Muscle layer of colon (tissue), 2 donors: ENCODE measurements at regions not wholly inside any gene's neighbourhood (a gene's known extent, or its start where the extent isn't known, plus 50 kb on each side); places are given as distances from the start of the nearest gene placed in this dataset.
"Not testable (repeated sequence)": the region's sequence is repeated elsewhere in the genome, so short reads cannot be mapped to it uniquely, and the experiment has no call there.

Experiments
- H3K27ac ChIP-seq: one replicate; pipeline ENCODE4 v1.7.0; 2013; ENCODE audit warnings: low read depth, mild to moderate bottlenecking, low read length, moderate library complexity
- H3K27me3 ChIP-seq, 2 donors: one replicate each; pipeline ENCODE4 v1.7.0; 2013; ENCODE audit warnings: low read length in 2 of 2, mild to moderate bottlenecking in 2 of 2; ENCODE audit not compliant: insufficient read depth in 2 of 2, control insufficient read depth in 1 of 2
- H3K36me3 ChIP-seq: one replicate; pipeline ENCODE4 v1.7.0; 2013; ENCODE audit warnings: mild to moderate bottlenecking, low read length; ENCODE audit not compliant: insufficient read depth
- H3K4me1 ChIP-seq: one replicate; pipeline ENCODE4 v1.7.0; 2013; ENCODE audit warnings: mild to moderate bottlenecking, low read length; ENCODE audit not compliant: insufficient read depth
- H3K4me3 ChIP-seq, 2 donors: one replicate each; pipeline ENCODE4 v1.7.0; 2013; ENCODE audit warnings: low read length in 2 of 2, low read depth in 1 of 2, mild to moderate bottlenecking in 1 of 2, moderate library complexity in 1 of 2
- H3K9ac ChIP-seq: one replicate; pipeline ENCODE4 v1.7.0; 2013; ENCODE audit warnings: low read length
- H3K9me3 ChIP-seq: one replicate; pipeline ENCODE4 v1.7.0; 2013; ENCODE audit warnings: mild to moderate bottlenecking, low read length
- donor health status: abdominal sarcoma.
- donor health status: Adenocarcinoma of cecum.

DNA sequence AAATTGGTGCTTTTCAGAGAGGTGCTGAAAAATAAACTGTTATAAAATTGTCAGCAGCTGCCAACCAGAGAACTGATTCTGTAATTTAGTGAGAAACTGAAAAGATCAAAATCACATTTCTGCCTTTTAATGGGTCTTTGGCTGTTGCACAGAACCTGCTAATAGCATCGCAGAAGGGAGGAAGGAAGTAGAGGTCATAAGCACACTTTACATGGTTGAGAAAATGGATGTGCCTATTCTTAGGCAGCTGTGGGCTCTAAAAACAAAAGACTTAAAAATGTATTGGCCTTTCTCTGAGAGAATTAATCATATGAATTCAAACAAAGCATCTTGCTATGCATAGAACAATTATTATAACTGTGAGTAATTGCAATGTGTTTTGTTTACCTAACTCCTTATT lies 1186.9 kb downstream of the DSC3 start:
- Histone ChIP-seq H3K27me3 (no peaks in the 10 kb centered on the region), H3K9ac (no peak overlapping the region), H3K4me1 (no peaks in the 10 kb centered on the region), H3K9me3 (no peaks in the 10 kb centered on the region), H3K36me3 (no peaks in the 10 kb centered on the region), H3K4me3 (no peak overlapping the region), H3K27ac (no peak overlapping the region)

- Histone ChIP-seq H3K4me1 (no peaks in the 10 kb centered on the region), H3K9ac (no peak overlapping the region), H3K27me3 (no peaks in the 10 kb centered on the region), H3K36me3 (no peaks in the 10 kb centered on the region), H3K4me3 (no peak overlapping the region), H3K9me3 (no peaks in the 10 kb centered on the region), H3K27ac (no peak overlapping the region)
Measured at GRCh38 chr18:29853126-29853525, 1189.4 kb downstream of the DSC3 start.

- no peaks in the 10 kb centered on the region for H3K27me3 ChIP-seq
- H3K36me3 ChIP-seq: no peaks in the 10 kb centered on the region
- no peaks in the 10 kb centered on the region for H3K9me3 ChIP-seq
- no peak overlapping the region for H3K4me3 ChIP-seq
- H3K4me1 ChIP-seq: no peaks in the 10 kb centered on the region
- H3K27ac ChIP-seq: no peak overlapping the region
- no peak overlapping the region for H3K9ac ChIP-seq
Measured at GRCh38 chr18:29849144-29849543, 1193.4 kb downstream of the DSC3 start.

DNA sequence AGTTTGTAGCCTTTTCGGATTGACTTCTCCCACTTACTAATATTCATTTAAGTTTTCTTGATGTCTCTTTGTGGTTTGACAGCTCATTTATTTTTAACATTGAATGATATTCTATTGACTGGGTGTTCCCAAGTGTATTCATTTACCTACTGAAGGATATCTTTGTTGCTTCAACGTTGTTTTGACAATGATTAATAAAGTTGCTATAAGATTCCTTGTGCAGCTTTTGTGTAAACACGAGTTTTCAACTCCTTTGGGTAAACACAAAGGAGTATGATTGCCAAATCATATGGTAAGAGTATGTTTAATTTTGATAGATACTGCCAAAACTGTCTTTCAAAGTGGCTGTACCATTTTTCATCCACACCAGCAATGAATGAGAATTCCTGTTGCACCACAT lies 1200.9 kb downstream of the DSC3 start:
- Histone ChIP-seq H3K9me3 (no peaks in the 10 kb centered on the region), H3K36me3 (no peaks in the 10 kb centered on the region), H3K27me3 (no peaks in the 10 kb centered on the region), H3K27ac (no peak overlapping the region), H3K4me3 (no peak overlapping the region), H3K4me1 (no peaks in the 10 kb centered on the region), H3K9ac (no peak overlapping the region)

DNA sequence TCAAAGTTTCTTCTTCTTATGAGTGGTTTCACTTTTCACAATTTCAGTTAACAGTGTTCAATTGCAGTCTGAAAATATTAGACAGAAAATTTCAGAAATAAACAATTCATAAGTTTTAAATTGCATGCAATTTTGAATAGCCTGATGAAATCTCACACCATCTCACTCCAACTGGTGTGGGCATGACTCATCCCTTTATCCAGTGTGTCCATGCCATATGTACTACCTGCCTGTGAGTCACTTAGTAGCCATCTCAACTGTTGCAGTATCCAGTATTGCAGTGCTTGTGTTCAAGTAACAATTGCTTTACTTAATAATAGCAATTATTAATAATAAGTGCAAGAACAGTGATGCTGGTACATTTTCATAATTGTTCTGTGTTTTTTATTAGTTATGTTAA lies 1202.5 kb downstream of the DSC3 start:
- H3K9me3 ChIP-seq: no peaks in the 10 kb centered on the region
- H3K27me3 ChIP-seq: no peaks in the 10 kb centered on the region
- H3K36me3 ChIP-seq: no peaks in the 10 kb centered on the region
- H3K4me1 ChIP-seq: no peaks in the 10 kb centered on the region
- H3K4me3 ChIP-seq: no peak overlapping the region
- H3K9ac ChIP-seq: no peak overlapping the region
- H3K27ac ChIP-seq: no peak overlapping the region

DNA sequence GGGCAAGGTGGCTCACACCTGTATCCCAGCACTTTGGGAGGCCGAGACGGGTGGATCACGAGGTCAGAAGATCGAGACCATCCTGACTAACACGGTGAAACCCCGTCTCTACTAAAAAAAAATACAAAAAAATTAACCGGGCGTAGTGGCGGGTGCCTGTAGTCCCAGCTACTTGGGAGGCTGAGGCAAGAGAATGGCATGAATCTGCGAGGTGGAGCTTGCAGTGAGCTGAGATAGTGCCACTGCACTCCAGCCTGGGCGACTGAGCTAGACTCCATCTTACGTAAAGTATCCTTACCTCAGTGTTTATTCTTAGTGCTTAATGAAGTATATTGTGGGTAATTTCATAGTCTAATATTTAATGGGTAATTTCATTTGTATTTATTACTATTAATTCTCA lies 1203.6 kb downstream of the DSC3 start:
- not testable (repeated sequence) for H3K36me3 ChIP-seq, H3K4me3 ChIP-seq, H3K27me3 ChIP-seq, H3K4me1 ChIP-seq, H3K9ac ChIP-seq, H3K9me3 ChIP-seq, H3K27ac ChIP-seq

- H3K36me3 ChIP-seq: no peaks in the 10 kb centered on the region
- H3K27ac ChIP-seq: no peak overlapping the region
- H3K4me3 ChIP-seq: no peak overlapping the region
- H3K4me1 ChIP-seq: no peaks in the 10 kb centered on the region
- no peaks in the 10 kb centered on the region for H3K27me3 ChIP-seq
- H3K9ac ChIP-seq: no peak overlapping the region
- no peaks in the 10 kb centered on the region for H3K9me3 ChIP-seq
Measured at GRCh38 chr18:29838556-29838955, 1204.0 kb downstream of the DSC3 start.

DNA sequence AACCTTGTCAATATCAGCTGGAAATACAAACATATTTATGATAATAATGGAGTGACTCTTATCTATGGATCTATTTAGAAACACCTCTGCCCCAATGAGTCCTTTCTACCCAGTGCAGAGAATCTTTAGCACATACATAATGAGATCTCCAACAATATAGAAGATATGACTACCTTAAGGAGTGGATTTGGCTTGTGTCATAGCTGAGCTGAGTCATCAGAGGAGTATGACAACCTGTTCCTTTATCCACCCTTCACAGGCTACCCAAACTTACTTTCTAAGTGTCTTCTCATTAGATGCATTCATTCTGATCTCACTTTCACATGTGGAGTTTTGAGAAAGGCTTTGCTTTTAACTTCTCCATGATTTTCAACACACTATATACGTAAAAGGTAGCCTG lies 1218.9 kb downstream of the DSC3 start:
- H3K4me1 ChIP-seq: no peaks in the 10 kb centered on the region
- no peak overlapping the region for H3K4me3 ChIP-seq
- no peaks in the 10 kb centered on the region for H3K9me3 ChIP-seq
- no peak overlapping the region for H3K27ac ChIP-seq
- no peaks in the 10 kb centered on the region for H3K27me3 ChIP-seq
- H3K36me3 ChIP-seq: no peaks in the 10 kb centered on the region
- no peak overlapping the region for H3K9ac ChIP-seq

- H3K27me3 ChIP-seq: no peaks in the 10 kb centered on the region
Measured at GRCh38 chr18:29821544-29821943, 1221.0 kb downstream of the DSC3 start.

DNA sequence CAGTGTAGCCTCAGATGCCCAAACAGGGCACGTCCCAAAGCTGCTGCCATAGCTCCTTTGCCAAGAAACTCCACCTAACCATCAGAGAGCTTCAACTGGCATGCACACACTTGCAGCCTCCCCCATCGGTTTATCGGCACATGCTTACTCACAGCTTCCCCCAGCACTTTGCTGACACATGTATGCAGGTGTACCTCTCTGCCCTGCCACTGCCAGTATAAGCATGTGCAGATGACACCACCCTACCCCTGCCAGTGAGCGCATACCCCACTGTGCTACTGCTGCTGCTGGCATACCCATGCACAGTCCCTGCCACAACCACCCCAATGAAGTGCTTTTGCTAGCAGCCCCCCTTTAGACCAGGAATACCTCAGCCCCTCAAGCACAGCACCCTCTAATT lies 1231.0 kb downstream of the DSC3 start:
- Histone ChIP-seq H3K4me3 (no peak overlapping the region), H3K4me1 (no peaks in the 10 kb centered on the region), H3K9ac (no peak overlapping the region), H3K9me3 (no peaks in the 10 kb centered on the region), H3K27me3 (no peaks in the 10 kb centered on the region), H3K27ac (no peak overlapping the region), H3K36me3 (no peaks in the 10 kb centered on the region)

More at GRCh38 chr18:29821544-29821943, 1221.0 kb downstream of the DSC3 start:
- Histone ChIP-seq H3K36me3 (no peaks in the 10 kb centered on the region), H3K9ac (no peak overlapping the region), H3K9me3 (no peaks in the 10 kb centered on the region), H3K27ac (no peak overlapping the region), H3K4me1 (no peaks in the 10 kb centered on the region), H3K4me3 (no peak overlapping the region)

DNA sequence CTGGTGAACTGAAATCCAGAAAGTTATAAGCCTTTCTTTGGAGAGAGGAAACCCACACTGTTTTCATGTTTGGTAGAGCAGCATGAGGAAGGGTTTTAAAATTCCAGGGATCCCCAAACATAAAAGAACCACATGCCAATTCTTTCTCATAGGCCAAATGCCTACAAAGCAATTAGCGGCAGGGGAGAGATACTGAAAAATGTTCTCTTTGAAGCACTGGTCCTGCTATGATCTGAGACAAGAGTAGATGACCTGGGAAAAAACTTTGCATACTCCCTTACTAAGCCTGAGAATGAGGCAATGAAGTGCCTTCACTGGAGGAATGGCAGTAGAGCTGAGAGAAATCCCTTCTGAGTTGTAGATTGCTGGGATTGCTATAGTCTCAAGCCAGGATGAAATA lies 1261.7 kb downstream of the DSC3 start:
- H3K9me3 ChIP-seq: no peaks in the 10 kb centered on the region
- H3K36me3 ChIP-seq: no peaks in the 10 kb centered on the region
- no peak overlapping the region for H3K4me3 ChIP-seq
- no peak overlapping the region for H3K9ac ChIP-seq
- no peaks in the 10 kb centered on the region for H3K27me3 ChIP-seq
- H3K4me1 ChIP-seq: no peaks in the 10 kb centered on the region
- no peak overlapping the region for H3K27ac ChIP-seq

DNA sequence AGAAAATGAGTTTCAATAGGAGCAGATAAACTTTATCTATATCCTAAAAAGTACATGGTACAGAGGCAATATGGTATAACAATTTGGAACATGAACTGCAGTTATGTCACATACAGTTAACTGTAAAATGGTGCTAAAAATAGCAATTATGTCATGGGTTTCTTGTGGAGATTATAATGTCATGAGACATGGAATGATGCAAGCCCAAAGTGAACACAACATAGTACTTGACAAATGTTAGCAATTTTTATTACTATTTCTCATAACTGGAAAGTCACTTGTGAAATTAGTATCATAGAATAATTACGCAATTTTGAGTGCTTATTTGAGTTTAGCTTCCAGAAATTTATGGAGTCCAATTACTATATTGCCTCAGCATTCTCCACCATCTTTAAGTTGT lies 1263.4 kb downstream of the DSC3 start:
- Histone ChIP-seq H3K9me3 (no peaks in the 10 kb centered on the region), H3K27ac (no peak overlapping the region), H3K9ac (no peak overlapping the region), H3K4me3 (no peak overlapping the region), H3K27me3 (no peaks in the 10 kb centered on the region), H3K4me1 (no peaks in the 10 kb centered on the region), H3K36me3 (no peaks in the 10 kb centered on the region)
